ENCODE measurements at regions not wholly inside any gene's neighbourhood (a gene's known extent, or its start where the extent isn't known, plus 50 kb on each side); places are given as distances from the start of the nearest gene placed in this dataset.

DNA sequence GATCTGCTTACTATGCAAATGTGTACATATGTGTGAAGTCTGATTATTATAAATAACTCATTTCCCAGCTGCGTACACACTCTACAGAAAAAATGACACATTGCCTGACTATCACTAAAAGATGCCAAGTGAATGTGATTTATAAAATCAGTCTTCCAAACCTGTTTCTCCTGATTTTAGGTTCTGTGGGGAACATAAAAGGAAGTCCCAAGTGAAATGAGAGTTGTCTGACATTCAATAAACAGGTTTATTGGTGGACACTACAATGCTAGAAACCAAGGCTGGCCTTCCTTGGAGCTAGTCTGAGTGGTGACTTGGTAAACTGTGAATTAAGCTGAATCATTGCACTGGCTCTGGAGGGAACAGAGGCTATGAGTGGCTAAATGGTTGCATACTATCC is 287.9 kb upstream of the ESRRG start:
- H3K36me3 ChIP-seq (ENCODE audit: control insufficient read depth in 1 of 2, insufficient read depth in 2 of 2, low read length in 1 of 2): no peaks in the 10 kb centered on the region
- no peak for ATAC-seq (ENCODE audit: low FRiP score)
- intact Hi-C loops (cut with DNase I): no loop called here
- DNase-seq: no peak
- H3K9me3 ChIP-seq (ENCODE audit: control insufficient read depth, low read length): no peaks in the 10 kb centered on the region
- no peak overlapping the region for H3K27ac ChIP-seq (ENCODE audit: low read depth in 1 of 2, low read length in 2 of 2)
- WGBS, 2 donors: 88 to 89% methylated on average over 1 of the region's 1 CpG
- H3K27me3 ChIP-seq (ENCODE audit: control insufficient read depth in 1 of 2, insufficient read depth in 2 of 2, low read length in 1 of 2): no peaks in the 10 kb centered on the region
- H3K4me3 ChIP-seq (ENCODE audit: low read length in 2 of 2): no peak overlapping the region
- no peaks in the 10 kb centered on the region for H3K4me1 ChIP-seq (ENCODE audit: control insufficient read depth in 1 of 2, insufficient read depth in 2 of 2, low read length in 2 of 2)

- Histone ChIP-seq H3K27ac (ENCODE audit: low read depth in 1 of 2, low read length in 2 of 2) (no peak overlapping the region), H3K4me1 (ENCODE audit: control insufficient read depth in 1 of 2, insufficient read depth in 2 of 2, low read length in 2 of 2) (no peaks in the 10 kb centered on the region), H3K9me3 (ENCODE audit: control insufficient read depth, low read length) (no peaks in the 10 kb centered on the region), H3K4me3 (ENCODE audit: low read length in 2 of 2) (no peak overlapping the region), H3K36me3 (ENCODE audit: control insufficient read depth in 1 of 2, insufficient read depth in 2 of 2, low read length in 1 of 2) (no peaks in the 10 kb centered on the region), H3K27me3 (ENCODE audit: control insufficient read depth in 1 of 2, insufficient read depth in 2 of 2, low read length in 1 of 2) (no peaks in the 10 kb centered on the region)
- no peak for ATAC-seq (ENCODE audit: low FRiP score)
- WGBS, 2 donors: 95% methylated on average over 2 of the region's 2 CpGs
- intact Hi-C loops (cut with DNase I): no loop called here
- DNase-seq: no peak
Observed at GRCh38 chr1:217010253-217010652, 287.0 kb upstream of the ESRRG start.

GRCh38 chr1:217009376-217009775 is 286.1 kb upstream of the ESRRG start:
- H3K36me3 ChIP-seq (ENCODE audit: control insufficient read depth in 1 of 2, insufficient read depth in 2 of 2, low read length in 1 of 2): no peaks in the 10 kb centered on the region
- intact Hi-C loops (cut with DNase I): no loop called here
- H3K9me3 ChIP-seq (ENCODE audit: control insufficient read depth, low read length): no peaks in the 10 kb centered on the region
- ATAC-seq (ENCODE audit: low FRiP score) (no peak), DNase-seq (no peak)
- H3K27me3 ChIP-seq (ENCODE audit: control insufficient read depth in 1 of 2, insufficient read depth in 2 of 2, low read length in 1 of 2): no peaks in the 10 kb centered on the region
- WGBS, 2 donors: 69 to 86% methylated on average over 1 of the region's 1 CpG
- H3K27ac ChIP-seq (ENCODE audit: low read depth in 1 of 2, low read length in 2 of 2): no peak overlapping the region
- H3K4me3 ChIP-seq (ENCODE audit: low read length in 2 of 2): no peak overlapping the region
- H3K4me1 ChIP-seq (ENCODE audit: control insufficient read depth in 1 of 2, insufficient read depth in 2 of 2, low read length in 2 of 2): no peaks in the 10 kb centered on the region

DNA sequence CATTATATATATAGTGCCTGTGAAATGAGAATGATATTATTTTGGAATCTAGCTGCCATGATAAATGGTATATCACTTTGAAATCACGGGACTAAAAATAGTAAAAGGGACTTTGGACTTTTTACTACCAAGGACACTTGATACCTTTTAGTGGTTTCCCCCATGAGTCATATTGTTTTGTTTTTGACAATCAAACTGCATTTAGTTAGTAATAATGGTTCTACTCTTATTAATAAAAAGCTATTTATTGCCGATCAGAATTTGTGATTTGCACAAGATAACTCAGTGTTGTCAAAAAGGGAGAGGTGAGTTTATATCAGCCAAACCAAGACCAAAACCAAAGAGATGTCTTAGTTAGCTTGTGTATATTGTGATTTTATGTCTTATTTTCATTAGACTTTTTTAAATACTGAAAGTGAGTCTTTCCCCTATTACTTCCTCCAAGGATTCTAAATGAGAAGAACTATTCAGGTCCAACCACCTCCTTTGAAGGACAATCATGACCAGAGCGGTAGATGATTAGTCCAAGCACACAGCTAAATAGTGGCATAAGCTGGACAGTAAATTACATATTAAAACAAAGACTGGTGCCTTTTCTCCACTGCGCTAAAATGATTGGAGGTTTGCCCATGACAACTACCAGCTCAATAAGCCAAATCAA is 281.7 kb upstream of the ESRRG start:
- ATAC-seq (ENCODE audit: low FRiP score) (no peak), DNase-seq (no peak)
- intact Hi-C loops (cut with DNase I): no loop called here
- no peaks in the 10 kb centered on the region for H3K4me1 ChIP-seq (ENCODE audit: control insufficient read depth in 1 of 2, insufficient read depth in 2 of 2, low read length in 2 of 2)
- no peaks in the 10 kb centered on the region for H3K9me3 ChIP-seq (ENCODE audit: control insufficient read depth, low read length)
- no peak overlapping the region for H3K4me3 ChIP-seq (ENCODE audit: low read length in 2 of 2)
- no peaks in the 10 kb centered on the region for H3K27me3 ChIP-seq (ENCODE audit: control insufficient read depth in 1 of 2, insufficient read depth in 2 of 2, low read length in 1 of 2)
- H3K36me3 ChIP-seq (ENCODE audit: control insufficient read depth in 1 of 2, insufficient read depth in 2 of 2, low read length in 1 of 2): no peaks in the 10 kb centered on the region
- H3K27ac ChIP-seq (ENCODE audit: low read depth in 1 of 2, low read length in 2 of 2): no peak overlapping the region
- 66 to 67% methylated on average over 4 of the region's 4 CpGs for WGBS, 2 donors

- H3K4me3 ChIP-seq (ENCODE audit: low read length in 2 of 2): no peak overlapping the region
- ATAC-seq (ENCODE audit: low FRiP score) (no peak), DNase-seq (no peak)
- H3K27ac ChIP-seq (ENCODE audit: low read depth in 1 of 2, low read length in 2 of 2): no peak overlapping the region
- H3K9me3 ChIP-seq (ENCODE audit: control insufficient read depth, low read length): no peaks in the 10 kb centered on the region
- no peaks in the 10 kb centered on the region for H3K36me3 ChIP-seq (ENCODE audit: control insufficient read depth in 1 of 2, insufficient read depth in 2 of 2, low read length in 1 of 2)
- no peaks in the 10 kb centered on the region for H3K4me1 ChIP-seq (ENCODE audit: control insufficient read depth in 1 of 2, insufficient read depth in 2 of 2, low read length in 2 of 2)
- H3K27me3 ChIP-seq (ENCODE audit: control insufficient read depth in 1 of 2, insufficient read depth in 2 of 2, low read length in 1 of 2): no peaks in the 10 kb centered on the region
- WGBS, 2 donors: 71 to 87% methylated on average over 1 of the region's 1 CpG
- intact Hi-C loops (cut with DNase I): no loop called here
Observed at GRCh38 chr1:217003355-217003754, 280.1 kb upstream of the ESRRG start.

GRCh38 chr1:216997831-216998230 is 274.6 kb upstream of the ESRRG start:
- no peaks in the 10 kb centered on the region for H3K9me3 ChIP-seq (ENCODE audit: control insufficient read depth, low read length)
- H3K27ac ChIP-seq (ENCODE audit: low read depth in 1 of 2, low read length in 2 of 2): no peak overlapping the region
- H3K4me3 ChIP-seq (ENCODE audit: low read length in 2 of 2): no peak overlapping the region
- H3K27me3 ChIP-seq (ENCODE audit: control insufficient read depth in 1 of 2, insufficient read depth in 2 of 2, low read length in 1 of 2): no peaks in the 10 kb centered on the region
- no peaks in the 10 kb centered on the region for H3K36me3 ChIP-seq (ENCODE audit: control insufficient read depth in 1 of 2, insufficient read depth in 2 of 2, low read length in 1 of 2)
- intact Hi-C loops (cut with DNase I): no loop called here
- ATAC-seq (ENCODE audit: low FRiP score) (no peak), DNase-seq (no peak)
- WGBS, 2 donors: 83 to 91% methylated on average over 1 of the region's 1 CpG
- H3K4me1 ChIP-seq (ENCODE audit: control insufficient read depth in 1 of 2, insufficient read depth in 2 of 2, low read length in 2 of 2): no peaks in the 10 kb centered on the region

- no peaks in the 10 kb centered on the region for H3K9me3 ChIP-seq (ENCODE audit: control insufficient read depth, low read length)
- no peak overlapping the region for H3K27ac ChIP-seq (ENCODE audit: low read depth in 1 of 2, low read length in 2 of 2)
- H3K27me3 ChIP-seq (ENCODE audit: control insufficient read depth in 1 of 2, insufficient read depth in 2 of 2, low read length in 1 of 2): no peaks in the 10 kb centered on the region
- H3K4me3 ChIP-seq (ENCODE audit: low read length in 2 of 2): no peak overlapping the region
- ATAC-seq (ENCODE audit: low FRiP score) (no peak), DNase-seq (no peak)
- intact Hi-C loops (cut with DNase I): no loop called here
- WGBS, 2 donors: 12 to 24% methylated on average over 3 of the region's 3 CpGs
- H3K4me1 ChIP-seq (ENCODE audit: control insufficient read depth in 1 of 2, insufficient read depth in 2 of 2, low read length in 2 of 2): no peaks in the 10 kb centered on the region
- no peaks in the 10 kb centered on the region for H3K36me3 ChIP-seq (ENCODE audit: control insufficient read depth in 1 of 2, insufficient read depth in 2 of 2, low read length in 1 of 2)
Observed at GRCh38 chr1:216997069-216997468, 273.8 kb upstream of the ESRRG start.

DNA sequence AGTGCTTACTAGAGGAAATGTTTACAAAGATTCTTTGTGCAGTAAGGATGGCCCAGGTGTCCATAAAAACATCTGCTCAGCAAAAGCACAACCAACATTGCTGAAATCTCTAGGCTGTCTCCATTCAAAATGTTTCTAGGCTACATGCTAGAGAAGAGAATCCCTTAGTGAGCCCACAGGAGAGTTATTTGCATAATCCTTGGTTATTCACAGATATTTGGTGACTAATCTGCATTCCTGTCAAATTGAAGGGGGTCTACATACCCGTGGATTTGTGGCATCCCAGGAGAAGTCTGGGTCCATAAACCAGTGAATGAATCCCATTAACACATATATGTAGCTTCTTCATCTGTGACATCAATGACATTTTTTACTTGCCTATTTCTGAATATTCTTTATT is 261.3 kb upstream of the ESRRG start:
- WGBS, 2 donors: 13 to 23% methylated on average over 1 of the region's 1 CpG
- H3K4me1 ChIP-seq (ENCODE audit: control insufficient read depth in 1 of 2, insufficient read depth in 2 of 2, low read length in 2 of 2): no peaks in the 10 kb centered on the region
- H3K9me3 ChIP-seq (ENCODE audit: control insufficient read depth, low read length): peaks cover 2% of the 10 kb centered on the region
- no peak for ATAC-seq (ENCODE audit: low FRiP score)
- H3K4me3 ChIP-seq (ENCODE audit: low read length in 2 of 2): no peak overlapping the region
- H3K36me3 ChIP-seq (ENCODE audit: control insufficient read depth in 1 of 2, insufficient read depth in 2 of 2, low read length in 1 of 2): no peaks in the 10 kb centered on the region
- H3K27me3 ChIP-seq (ENCODE audit: control insufficient read depth in 1 of 2, insufficient read depth in 2 of 2, low read length in 1 of 2): peaks cover 0 to 2% of the 10 kb centered on the region in 2 donors
- H3K27ac ChIP-seq (ENCODE audit: low read depth in 1 of 2, low read length in 2 of 2): no peak overlapping the region
- no peak for DNase-seq
- intact Hi-C loops (cut with DNase I): no loop called here

GRCh38 chr1:216983823-216984222 is 260.6 kb upstream of the ESRRG start:
- Histone ChIP-seq H3K4me1 (ENCODE audit: control insufficient read depth in 1 of 2, insufficient read depth in 2 of 2, low read length in 2 of 2) (no peaks in the 10 kb centered on the region), H3K36me3 (ENCODE audit: control insufficient read depth in 1 of 2, insufficient read depth in 2 of 2, low read length in 1 of 2) (no peaks in the 10 kb centered on the region), H3K27ac (ENCODE audit: low read depth in 1 of 2, low read length in 2 of 2) (no peak overlapping the region), H3K27me3 (ENCODE audit: control insufficient read depth in 1 of 2, insufficient read depth in 2 of 2, low read length in 1 of 2) (peaks cover 0 to 2% of the 10 kb centered on the region in 2 donors), H3K9me3 (ENCODE audit: control insufficient read depth, low read length) (peaks cover 2% of the 10 kb centered on the region), H3K4me3 (ENCODE audit: low read length in 2 of 2) (no peak overlapping the region)
- intact Hi-C loops (cut with DNase I): no loop called here
- DNase-seq: no peak
- no peak for ATAC-seq (ENCODE audit: low FRiP score)
- WGBS, 2 donors: 55 to 57% methylated on average over 6 of the region's 6 CpGs

Measured in aorta (tissue), 5 donors.